A549 (cell line): ENCODE measurements at regions not wholly inside any gene's neighbourhood (a gene's known extent, or its start where the extent isn't known, plus 50 kb on each side); places are given as distances from the start of the nearest gene placed in this dataset.

ENCODE experiments used
- CTCF ChIP-seq: fragments of >200 bp; sonication (Bioruptor Twin); formaldehyde crosslinking; IDR thresholded peaks from 3 replicates; pipeline ENCODE4 v1.5.1; 2016
- NFE2L2 ChIP-seq: fragments of 150-350 bp; conservative IDR thresholded peaks from 2 replicates; pipeline ENCODE4 v1.6.1; 2014; ENCODE audit warnings: low read length
- REST ChIP-seq: fragments of 200-600 bp; sonication (generic); IDR thresholded peaks from 2 replicates; pipeline ENCODE4 v1.6.1; 2016; ENCODE audit warnings: antibody characterized with exemption, mild to moderate bottlenecking, moderate library complexity

- TF ChIP-seq CTCF (no peak), NFE2L2 (no peak), REST (no peak)
Observed at GRCh38 chr13:99741960-99742359, 229.6 kb downstream of the ZIC5 start.
